ENCODE measurements at regions not wholly inside any gene's neighbourhood (a gene's known extent, or its start where the extent isn't known, plus 50 kb on each side); places are given as distances from the start of the nearest gene placed in this dataset.

DNA sequence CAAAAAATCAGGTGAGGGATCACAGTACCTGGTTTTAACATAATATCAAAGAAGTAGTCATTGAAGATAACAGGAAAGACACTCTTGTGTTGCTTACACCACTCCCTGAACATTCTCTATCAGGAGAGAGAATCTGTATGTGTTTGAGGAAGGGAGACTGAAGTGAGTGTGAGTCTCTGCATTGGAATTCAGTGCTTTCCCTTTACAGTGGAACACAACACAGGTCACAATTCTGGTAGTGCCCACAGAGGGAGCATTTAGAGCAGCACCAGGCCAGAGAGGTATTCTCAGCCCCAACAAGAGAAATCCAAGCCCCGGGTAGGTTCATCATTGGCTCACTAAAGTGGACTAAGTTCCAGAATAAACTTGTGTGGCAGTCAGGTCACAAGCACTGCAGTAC lies 64.7 kb upstream of the UBQLN2 start:
- TF ChIP-seq CTCF (IDR thresholded peaks at IDR 0.05 in 4 of 5, conservative IDR thresholded peaks at IDR 0.05 in 1 of 5), result no peak
- TF ChIP-seq POLR2A (IDR thresholded peaks at IDR 0.05), result no peak

All from gastrocnemius medialis (tissue), 4 donors.